CD4-positive, alpha-beta T cell (primary cell): ENCODE measurements at regions not wholly inside any gene's neighbourhood (a gene's known extent, or its start where the extent isn't known, plus 50 kb on each side); places are given as distances from the start of the nearest gene placed in this dataset.

Experiments used
- ATAC-seq: fragments of 200-7000 bp; cut with Tn5 transposase; one replicate; pipeline ENCODE4 v1.10.0; 2022; ENCODE audit warnings: mild to moderate bottlenecking; ENCODE audit not compliant: poor library complexity
- CTCF ChIA-PET: fragments of 350-600 bp; sonication (Branson Sonifier 250); formaldehyde crosslinking; loops from one replicate; lab custom pipeline; 2021; ENCODE audit warnings: antibody characterized with exemption, inconsistent platforms; lab: Charles Lee
- POLR2A ChIA-PET: fragments of 350-600 bp; sonication (Branson Sonifier 250); formaldehyde crosslinking; loops from one replicate; lab custom pipeline; 2021; ENCODE audit warnings: antibody characterized with exemption, inconsistent platforms; lab: Charles Lee
- DNase-seq, 14 experiments: peaks; one replicate each; pipeline ENCODE4 v3.0.0-alpha.2; 2013 to 2020; ENCODE audit warnings: mixed read lengths in 2 of 14
- H3K27ac ChIP-seq, 2 donors: one replicate each; pipeline versions ENCODE4 v1.5.1 to v1.7.0; 2013; ENCODE audit warnings: low read length in 2 of 2, low read depth in 1 of 2, mild to moderate bottlenecking in 1 of 2
- H3K27me3 ChIP-seq, 2 experiments: 1 replicate in 1 of 2; 2 replicates in 1 of 2; pipeline versions ENCODE4 v1.6.1 to v1.7.0; 2013; ENCODE audit warnings: low read length in 2 of 2, control low read depth in 1 of 2, mild to moderate bottlenecking in 1 of 2, moderate library complexity in 1 of 2; ENCODE audit not compliant: insufficient read depth in 2 of 2, control insufficient read depth in 1 of 2
- H3K36me3 ChIP-seq: one replicate; pipeline ENCODE4 v1.6.1; 2013; ENCODE audit warnings: low read length, control low read depth; ENCODE audit not compliant: insufficient read depth
- H3K4me1 ChIP-seq: one replicate; pipeline ENCODE4 v1.6.1; 2013; ENCODE audit warnings: low read length, control low read depth; ENCODE audit not compliant: insufficient read depth
- H3K4me3 ChIP-seq: one replicate; pipeline ENCODE4 v1.5.1; 2013; ENCODE audit warnings: mild to moderate bottlenecking, low read length, moderate library complexity
- H3K9me3 ChIP-seq, 2 experiments: 1 replicate in 1 of 2; 2 replicates in 1 of 2; pipeline versions ENCODE4 v1.6.1 to v1.7.0; 2013; ENCODE audit warnings: low read length in 2 of 2, mild to moderate bottlenecking in 2 of 2, control low read depth in 1 of 2, moderate library complexity in 1 of 2; ENCODE audit not compliant: control insufficient read depth in 1 of 2, insufficient read depth in 1 of 2
- H3K27ac Mint-ChIP-seq: one replicate; pipeline ENCODE4 v1.8.0; 2020; ENCODE audit warnings: mixed read lengths
- H3K27me3 Mint-ChIP-seq: one replicate; pipeline ENCODE4 v1.8.0; 2021; ENCODE audit warnings: mixed read lengths
- H3K36me3 Mint-ChIP-seq: one replicate; pipeline ENCODE4 v1.8.0; 2021; ENCODE audit warnings: low read depth, mixed read lengths
- H3K4me1 Mint-ChIP-seq: one replicate; pipeline ENCODE4 v1.8.0; 2021; ENCODE audit warnings: low read depth, mixed read lengths
- H3K4me3 Mint-ChIP-seq: one replicate; pipeline ENCODE4 v1.8.0; 2020; ENCODE audit warnings: mild to moderate bottlenecking, mixed read lengths
- H3K9me3 Mint-ChIP-seq: one replicate; pipeline ENCODE4 v1.8.0; 2020; ENCODE audit warnings: mixed read lengths
- CTCF ChIP-seq: fragments of 200-600 bp; IDR thresholded peaks from one replicate; pipeline ENCODE4 v1.8.0; 2022; ENCODE audit warnings: antibody characterized with exemption, mild to moderate bottlenecking
- intact Hi-C, 2 experiments: fragments of 100-400 bp; cut with DNase I in 1 of 2; cut with micrococcal nuclease in 1 of 2; formaldehyde crosslinking; loops; one replicate each; pipeline versions ENCODE4 v1.15.1 to v1.9.0; 2023 to 2025; cut with DNase I, micrococcal nuclease

GRCh38 chr4:14225688-14226207 lies 598.2 kb upstream of the BOD1L1 start:
- Mint-ChIP-seq H3K36me3 (no peaks in the 10 kb centered on the region), H3K27me3 (no peaks in the 10 kb centered on the region), H3K27ac (no peak overlapping the region), H3K4me1 (no peaks in the 10 kb centered on the region), H3K9me3 (no peaks in the 10 kb centered on the region), H3K4me3 (no peak overlapping the region)
- Histone ChIP-seq H3K27ac (no peak overlapping the region), H3K27me3 (no peaks in the 10 kb centered on the region), H3K9me3 (no peaks in the 10 kb centered on the region), H3K36me3 (no peaks in the 10 kb centered on the region), H3K4me3 (no peak overlapping the region), H3K4me1 (no peaks in the 10 kb centered on the region)
- ChIA-PET CTCF (no interaction called here), POLR2A (no interaction called here)
- no peak for ATAC-seq
- intact Hi-C loops: no loop called here
- no peak for TF ChIP-seq CTCF
- no peak for DNase-seq

GRCh38 chr4:14233126-14233525 lies 605.6 kb upstream of the BOD1L1 start:
- CTCF ChIA-PET: no interaction called here
- Mint-ChIP-seq H3K27me3 (no peaks in the 10 kb centered on the region), H3K4me1 (no peaks in the 10 kb centered on the region), H3K36me3 (no peaks in the 10 kb centered on the region), H3K4me3 (no peak overlapping the region), H3K9me3 (no peaks in the 10 kb centered on the region), H3K27ac (no peak overlapping the region)
- H3K27ac ChIP-seq: no peak overlapping the region
- POLR2A ChIA-PET: no interaction called here
- H3K27me3 ChIP-seq: no peaks in the 10 kb centered on the region
- no peaks in the 10 kb centered on the region for H3K4me1 ChIP-seq
- no peak for TF ChIP-seq CTCF
- no peaks in the 10 kb centered on the region for H3K9me3 ChIP-seq
- no peak overlapping the region for H3K4me3 ChIP-seq
- DNase-seq (no peak), ATAC-seq (no peak)
- intact Hi-C loops: no loop called here
- no peaks in the 10 kb centered on the region for H3K36me3 ChIP-seq

GRCh38 chr4:14234307-14234706 lies 606.8 kb upstream of the BOD1L1 start:
- Mint-ChIP-seq H3K27ac (no peak overlapping the region), H3K36me3 (no peaks in the 10 kb centered on the region), H3K9me3 (no peaks in the 10 kb centered on the region), H3K4me1 (no peaks in the 10 kb centered on the region), H3K4me3 (no peak overlapping the region), H3K27me3 (no peaks in the 10 kb centered on the region)
- Histone ChIP-seq H3K4me1 (no peaks in the 10 kb centered on the region), H3K27me3 (no peaks in the 10 kb centered on the region), H3K27ac (no peak overlapping the region), H3K36me3 (no peaks in the 10 kb centered on the region), H3K9me3 (no peaks in the 10 kb centered on the region), H3K4me3 (no peak overlapping the region)
- intact Hi-C loops: no loop called here
- no peak for TF ChIP-seq CTCF
- ATAC-seq (no peak), DNase-seq (no peak)
- POLR2A ChIA-PET: no interaction called here
- CTCF ChIA-PET: no interaction called here
